Fibroblast of lung (primary cell): ENCODE measurements at regions not wholly inside any gene's neighbourhood (a gene's known extent, or its start where the extent isn't known, plus 50 kb on each side); places are given as distances from the start of the nearest gene placed in this dataset.

Experiments
- CTCF ChIP-seq, 2 donors: IDR thresholded peaks in 1 of 2; conservative IDR thresholded peaks in 1 of 2; 1 replicate in 1 of 2; 2 replicates in 1 of 2; pipeline ENCODE4 v1.5.1; 2011 to 2012; ENCODE audit warnings: low read length in 2 of 2, control low read depth in 1 of 2, inconsistent platforms in 1 of 2, low read depth in 1 of 2, mild to moderate bottlenecking in 1 of 2
- EZH2 ChIP-seq: IDR thresholded peaks from 2 replicates; pipeline ENCODE4 v1.5.1; 2012; ENCODE audit warnings: low read length, control low read depth, mild to moderate bottlenecking; ENCODE audit errors: missing control alignments

DNA sequence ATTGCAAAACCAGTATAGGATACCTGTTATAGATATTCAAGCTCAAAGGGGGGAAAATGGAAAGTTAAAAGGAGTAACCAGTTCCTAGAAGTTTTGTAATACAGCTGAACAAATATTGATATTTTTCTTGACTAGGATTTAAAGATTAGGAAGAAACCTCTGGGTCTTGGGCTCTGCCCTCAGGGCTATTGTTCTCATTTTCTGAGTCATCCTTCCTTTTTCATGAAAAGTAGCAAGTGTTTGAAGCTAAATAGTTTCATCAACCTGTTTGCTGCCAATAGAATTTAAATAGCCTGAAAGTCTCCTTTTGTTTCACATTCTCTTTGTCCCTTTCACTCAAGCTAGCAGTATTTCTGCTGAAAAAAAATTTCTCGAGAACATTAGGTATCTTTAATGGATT is 1061.1 kb upstream of the GHITM start:
- TF ChIP-seq CTCF (conservative IDR thresholded peaks at IDR 0.05 in 1 of 2, IDR thresholded peaks at IDR 0.05 in 1 of 2; ENCODE audit: low read depth in 1 of 2, low read length in 2 of 2): no peak
- TF ChIP-seq EZH2: no peak
